ENCODE measurements at regions not wholly inside any gene's neighbourhood (a gene's known extent, or its start where the extent isn't known, plus 50 kb on each side); places are given as distances from the start of the nearest gene placed in this dataset.

DNA sequence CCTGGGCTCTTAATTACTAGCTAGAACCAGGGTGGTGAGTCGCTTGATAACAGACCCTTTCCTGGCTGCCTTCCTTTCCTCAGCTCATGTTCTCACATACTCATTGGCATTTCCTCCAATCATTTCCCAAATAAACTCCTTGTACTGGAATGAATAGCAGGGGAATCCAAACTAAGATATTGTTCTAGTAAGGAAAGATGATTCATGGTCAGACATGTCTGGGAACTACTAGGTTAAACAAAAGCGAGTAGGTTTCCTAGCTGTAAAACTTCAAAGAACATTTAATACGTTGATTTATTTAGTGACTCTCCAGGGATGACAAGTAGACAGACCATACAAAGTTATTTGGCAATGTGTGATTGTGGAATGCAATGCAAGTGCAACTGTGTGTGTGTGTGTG is 121.2 kb upstream of the KCNJ6 start:
- TF ChIP-seq CTCF (conservative IDR thresholded peaks at IDR 0.05; ENCODE audit: low read length) (no peak), EZH2phosphoT487 (IDR thresholded peaks at IDR 0.05; ENCODE audit: borderline replicate concordance, low read depth, low read length) (no peak)

Data from OCI-LY7 (cell line).